Fibroblast of lung (primary cell): ENCODE measurements at regions not wholly inside any gene's neighbourhood (a gene's known extent, or its start where the extent isn't known, plus 50 kb on each side); places are given as distances from the start of the nearest gene placed in this dataset.

Experiments used
- CTCF ChIP-seq, 2 donors: IDR thresholded peaks in 1 of 2; conservative IDR thresholded peaks in 1 of 2; 1 replicate in 1 of 2; 2 replicates in 1 of 2; pipeline ENCODE4 v1.5.1; 2011 to 2012; ENCODE audit warnings: low read length in 2 of 2, control low read depth in 1 of 2, inconsistent platforms in 1 of 2, low read depth in 1 of 2, mild to moderate bottlenecking in 1 of 2
- EZH2 ChIP-seq: IDR thresholded peaks from 2 replicates; pipeline ENCODE4 v1.5.1; 2012; ENCODE audit warnings: low read length, control low read depth, mild to moderate bottlenecking; ENCODE audit errors: missing control alignments

- TF ChIP-seq CTCF (conservative IDR thresholded peaks at IDR 0.05 in 1 of 2, IDR thresholded peaks at IDR 0.05 in 1 of 2; ENCODE audit: low read depth in 1 of 2, low read length in 2 of 2) (no peak), EZH2 (no peak)
Observed at GRCh38 chr11:15579287-15580001, 464.7 kb downstream of the INSC start.
